WERI-Rb-1 (cell line): ENCODE measurements at regions not wholly inside any gene's neighbourhood (a gene's known extent, or its start where the extent isn't known, plus 50 kb on each side); places are given as distances from the start of the nearest gene placed in this dataset.

Source experiments
- DNase-seq: peaks from one replicate; pipeline ENCODE4 v3.0.0-alpha.2; 2020
- H3K27ac ChIP-seq: fragments of 250-450 bp; sonication (Bioruptor Pico); 2 replicates; pipeline ENCODE4 v1.5.1; 2020; ENCODE audit warnings: mild to moderate bottlenecking, moderate library complexity
- H3K27me3 ChIP-seq: fragments of 250-450 bp; sonication (Bioruptor Pico); 2 replicates; pipeline ENCODE4 v1.5.1; 2021; ENCODE audit warnings: mild to moderate bottlenecking, low read depth, moderate library complexity; ENCODE audit not compliant: insufficient read depth, severe bottlenecking
- H3K36me3 ChIP-seq: fragments of 250-450 bp; sonication (Bioruptor Pico); 2 replicates; pipeline ENCODE4 v1.5.1; 2020; ENCODE audit warnings: mild to moderate bottlenecking, moderate library complexity
- H3K4me3 ChIP-seq: 2 replicates; pipeline ENCODE4 v1.5.1; 2011; ENCODE audit warnings: low read depth, mild to moderate bottlenecking, control low read depth, low read length
- H3K9me3 ChIP-seq: fragments of 250-450 bp; sonication (Bioruptor Pico); 2 replicates; pipeline ENCODE4 v1.5.1; 2021; ENCODE audit warnings: mild to moderate bottlenecking, moderate library complexity; ENCODE audit not compliant: severe bottlenecking
- CTCF ChIP-seq: IDR thresholded peaks from 2 replicates; pipeline ENCODE4 v1.5.1; 2011; ENCODE audit warnings: low read depth, mild to moderate bottlenecking, control low read depth, inconsistent platforms, low read length

GRCh38 chr10:131396121-131397050 is 84.9 kb upstream of the TCERG1L start:
- Histone ChIP-seq H3K27me3 (no peaks in the 10 kb centered on the region), H3K27ac (no peak overlapping the region), H3K4me3 (no peak overlapping the region), H3K9me3 (no peaks in the 10 kb centered on the region), H3K36me3 (no peaks in the 10 kb centered on the region)
- peak; percentile 31 for DNase-seq
- TF ChIP-seq CTCF, result peak; percentile 59

GRCh38 chr10:131398166-131398565 is 86.6 kb upstream of the TCERG1L start:
- H3K36me3 ChIP-seq, result no peaks in the 10 kb centered on the region
- no peaks in the 10 kb centered on the region for H3K27me3 ChIP-seq
- H3K4me3 ChIP-seq, result no peak overlapping the region
- TF ChIP-seq CTCF, result no peak
- H3K27ac ChIP-seq, result no peak overlapping the region
- no peak for DNase-seq
- no peaks in the 10 kb centered on the region for H3K9me3 ChIP-seq

- no peak overlapping the region for H3K4me3 ChIP-seq
- peak; percentile 64 for DNase-seq
- H3K27ac ChIP-seq, result peak overlapping the region; percentile 54
- no peaks in the 10 kb centered on the region for H3K9me3 ChIP-seq
- no peaks in the 10 kb centered on the region for H3K27me3 ChIP-seq
- no peak for TF ChIP-seq CTCF
- H3K36me3 ChIP-seq, result no peaks in the 10 kb centered on the region
Observed at GRCh38 chr10:131399981-131400380, 88.5 kb upstream of the TCERG1L start.

GRCh38 chr10:131400513-131400912 is 89.0 kb upstream of the TCERG1L start:
- H3K36me3 ChIP-seq, result no peaks in the 10 kb centered on the region
- DNase-seq, result peak; percentile 25

GRCh38 chr10:131402771-131403650 is 91.5 kb upstream of the TCERG1L start:
- Histone ChIP-seq H3K4me3 (no peak overlapping the region), H3K27ac (no peak overlapping the region), H3K27me3 (no peaks in the 10 kb centered on the region), H3K9me3 (no peaks in the 10 kb centered on the region), H3K36me3 (no peaks in the 10 kb centered on the region)
- TF ChIP-seq CTCF, result no peak
- DNase-seq, result no peak

More at GRCh38 chr10:131400513-131400912, 89.0 kb upstream of the TCERG1L start:
- TF ChIP-seq CTCF, result no peak
- Histone ChIP-seq H3K9me3 (no peaks in the 10 kb centered on the region), H3K4me3 (no peak overlapping the region), H3K27ac (peak overlapping the region; percentile 54), H3K27me3 (no peaks in the 10 kb centered on the region)
